ENCODE measurements at regions not wholly inside any gene's neighbourhood (a gene's known extent, or its start where the extent isn't known, plus 50 kb on each side); places are given as distances from the start of the nearest gene placed in this dataset.

DNA sequence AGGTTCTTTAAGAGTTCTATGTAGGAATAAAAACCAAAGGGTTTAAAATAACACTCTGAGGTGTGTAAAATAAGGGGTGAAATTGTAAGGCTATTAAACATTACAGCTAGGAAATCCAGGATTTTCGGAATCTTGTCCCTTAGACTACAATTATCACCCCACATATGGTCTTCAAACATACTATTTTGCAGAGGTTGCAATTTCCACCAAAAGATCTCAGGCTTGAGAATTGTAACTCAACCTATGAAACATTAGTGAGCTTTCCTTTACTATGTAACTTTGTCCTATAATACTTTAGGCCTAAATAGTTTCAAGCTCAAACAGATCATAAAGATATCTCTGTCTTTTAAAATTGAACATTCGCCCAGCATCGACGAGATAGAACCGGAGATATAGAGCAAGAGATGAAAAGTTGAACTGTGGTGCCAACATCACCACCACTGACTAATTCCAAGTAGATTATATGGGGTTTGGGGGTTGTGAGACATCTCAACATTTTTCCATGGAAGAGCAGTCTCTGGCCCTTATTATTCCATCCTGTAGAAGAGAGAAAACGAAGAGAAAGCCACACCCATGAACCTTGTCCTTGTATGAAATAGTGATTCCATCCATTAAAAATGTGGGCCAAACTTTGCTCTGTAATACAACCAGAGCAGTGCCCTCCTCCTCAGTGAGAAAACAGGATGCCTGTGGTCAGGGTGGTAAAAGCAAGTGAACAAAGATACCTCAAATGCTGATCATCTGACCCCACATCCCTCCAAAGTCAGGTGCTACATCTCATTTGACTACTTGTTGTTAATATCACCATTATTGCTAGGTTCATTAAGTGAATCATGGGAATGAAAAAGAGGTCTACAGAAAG lies 284.5 kb upstream of the GJE1 start:
- intact Hi-C loops (cut with micrococcal nuclease; ENCODE audit: unreplicated experiment): no loop called here
- POLR2A ChIA-PET (ENCODE audit: low non-redundant PET): no interaction called here
- H3K4me1 ChIP-seq (ENCODE audit: insufficient read depth, low read length, poor library complexity, severe bottlenecking): no peaks in the 10 kb centered on the region
- H3K36me3 ChIP-seq (ENCODE audit: insufficient read depth, low read length, poor library complexity, severe bottlenecking): no peaks in the 10 kb centered on the region
- no peaks in the 10 kb centered on the region for H3K27me3 ChIP-seq (replicated peaks; ENCODE audit: insufficient read depth, low read depth, low read length, poor library complexity)
- no peak overlapping the region for H3K4me3 ChIP-seq (ENCODE audit: low read depth, low read length, poor library complexity, severe bottlenecking)
- CTCF ChIA-PET: no interaction called here
- TF ChIP-seq CTCF (conservative IDR thresholded peaks at IDR 0.05; ENCODE audit: low read depth, low read length) (no peak), EZH2 (IDR thresholded peaks at IDR 0.05; ENCODE audit: borderline replicate concordance, low read depth, low read length, poor library complexity, severe bottlenecking) (no peak)
- H3K27ac ChIP-seq (ENCODE audit: low read depth, low read length, poor library complexity, severe bottlenecking): no peak overlapping the region
- H3K9me3 ChIP-seq (ENCODE audit: low read depth, low read length, poor library complexity, severe bottlenecking): no peaks in the 10 kb centered on the region
- no TSS peak for BruUV-seq (replicated peaks)
- no peak for DNase-seq (ENCODE audit: low spot score)

DNA sequence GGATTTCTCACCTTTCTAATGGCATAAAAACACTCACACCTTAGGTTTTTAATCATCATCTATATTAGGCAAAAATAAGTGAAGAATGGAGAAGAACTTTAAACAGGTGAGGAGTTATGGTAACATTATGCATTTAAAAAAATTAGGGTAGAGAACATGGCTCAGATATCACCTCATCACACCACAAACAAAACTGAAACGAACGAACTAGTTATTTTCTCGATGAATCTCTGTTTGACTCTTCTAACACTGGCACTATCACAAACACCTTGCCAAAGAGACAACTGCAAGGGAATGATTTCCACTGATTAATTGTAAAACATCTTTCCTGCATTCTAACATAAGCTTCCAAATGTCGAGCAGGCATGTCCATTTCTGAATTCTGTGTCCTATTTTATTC lies 286.1 kb upstream of the GJE1 start:
- CTCF ChIA-PET: no interaction called here
- Histone ChIP-seq H3K4me3 (ENCODE audit: low read depth, low read length, poor library complexity, severe bottlenecking) (no peak overlapping the region), H3K27ac (ENCODE audit: low read depth, low read length, poor library complexity, severe bottlenecking) (no peak overlapping the region), H3K36me3 (ENCODE audit: insufficient read depth, low read length, poor library complexity, severe bottlenecking) (no peaks in the 10 kb centered on the region), H3K27me3 (replicated peaks; ENCODE audit: insufficient read depth, low read depth, low read length, poor library complexity) (no peaks in the 10 kb centered on the region), H3K4me1 (ENCODE audit: insufficient read depth, low read length, poor library complexity, severe bottlenecking) (no peaks in the 10 kb centered on the region), H3K9me3 (ENCODE audit: low read depth, low read length, poor library complexity, severe bottlenecking) (no peaks in the 10 kb centered on the region)
- intact Hi-C loops (cut with micrococcal nuclease; ENCODE audit: unreplicated experiment): no loop called here
- TF ChIP-seq EZH2 (IDR thresholded peaks at IDR 0.05; ENCODE audit: borderline replicate concordance, low read depth, low read length, poor library complexity, severe bottlenecking): no peak
- POLR2A ChIA-PET (ENCODE audit: low non-redundant PET): no interaction called here
- BruUV-seq (replicated peaks): no TSS peak
- no peak for DNase-seq (ENCODE audit: low spot score)

- Histone ChIP-seq H3K4me3 (ENCODE audit: low read depth, low read length, poor library complexity, severe bottlenecking) (no peak overlapping the region), H3K27ac (ENCODE audit: low read depth, low read length, poor library complexity, severe bottlenecking) (no peak overlapping the region), H3K27me3 (replicated peaks; ENCODE audit: insufficient read depth, low read depth, low read length, poor library complexity) (no peaks in the 10 kb centered on the region), H3K9me3 (ENCODE audit: low read depth, low read length, poor library complexity, severe bottlenecking) (no peaks in the 10 kb centered on the region), H3K4me1 (ENCODE audit: insufficient read depth, low read length, poor library complexity, severe bottlenecking) (no peaks in the 10 kb centered on the region), H3K36me3 (ENCODE audit: insufficient read depth, low read length, poor library complexity, severe bottlenecking) (no peaks in the 10 kb centered on the region)
- intact Hi-C loops (cut with micrococcal nuclease; ENCODE audit: unreplicated experiment): no loop called here
- no TSS peak for BruUV-seq (replicated peaks)
- CTCF ChIA-PET: no interaction called here
- TF ChIP-seq EZH2 (IDR thresholded peaks at IDR 0.05; ENCODE audit: borderline replicate concordance, low read depth, low read length, poor library complexity, severe bottlenecking) (no peak), CTCF (conservative IDR thresholded peaks at IDR 0.05; ENCODE audit: low read depth, low read length) (no peak)
- POLR2A ChIA-PET (ENCODE audit: low non-redundant PET): no interaction called here
- no peak for DNase-seq (ENCODE audit: low spot score)
Measured at GRCh38 chr6:141843178-141843834, 289.4 kb upstream of the GJE1 start.

Measured in A673 (cell line).